ENCODE measurements at regions not wholly inside any gene's neighbourhood (a gene's known extent, or its start where the extent isn't known, plus 50 kb on each side); places are given as distances from the start of the nearest gene placed in this dataset.

- H3K4me3 ChIP-seq (ENCODE audit: low read length): no peak overlapping the region
- H3K4me1 ChIP-seq (ENCODE audit: insufficient read depth, low read length): no peaks in the 10 kb centered on the region
- no peaks in the 10 kb centered on the region for H3K27me3 ChIP-seq (ENCODE audit: insufficient read depth, low read length)
- H3K9me3 ChIP-seq (ENCODE audit: low read depth, low read length): no peaks in the 10 kb centered on the region
Measured at GRCh38 chrX:97985096-97985495, 1101.4 kb downstream of the RPA4 start.

DNA sequence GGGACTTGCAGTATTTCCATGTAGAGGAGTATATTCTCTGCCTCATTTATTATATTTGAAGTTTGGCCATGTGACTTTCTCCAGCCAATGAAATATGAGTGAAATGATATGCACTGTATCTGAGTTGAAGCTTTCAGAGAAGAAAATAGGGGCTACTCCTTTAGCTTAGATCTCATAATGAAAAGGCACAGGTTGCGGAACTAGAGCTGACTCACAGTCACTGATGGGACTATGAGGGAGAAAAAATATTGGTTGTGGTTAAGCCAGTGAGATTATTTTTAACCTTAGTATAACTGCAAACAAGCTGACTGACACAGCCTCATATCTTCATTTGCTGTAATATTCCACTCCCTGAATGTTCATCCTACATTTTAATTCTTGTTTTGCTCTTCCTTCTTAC is 1104.3 kb downstream of the RPA4 start:
- no peak overlapping the region for H3K4me3 ChIP-seq (ENCODE audit: low read length)

GRCh38 chrX:97995834-97996233 is 1112.1 kb downstream of the RPA4 start:
- no peaks in the 10 kb centered on the region for H3K4me1 ChIP-seq (ENCODE audit: insufficient read depth, low read length)
- H3K27me3 ChIP-seq (ENCODE audit: insufficient read depth, low read length): no peaks in the 10 kb centered on the region
- H3K4me3 ChIP-seq (ENCODE audit: low read length): no peak overlapping the region
- H3K9me3 ChIP-seq (ENCODE audit: low read depth, low read length): no peaks in the 10 kb centered on the region

More for the DNA sequence above, 1104.3 kb downstream of the RPA4 start:
- Histone ChIP-seq H3K4me1 (ENCODE audit: insufficient read depth, low read length) (no peaks in the 10 kb centered on the region), H3K27me3 (ENCODE audit: insufficient read depth, low read length) (no peaks in the 10 kb centered on the region), H3K9me3 (ENCODE audit: low read depth, low read length) (no peaks in the 10 kb centered on the region)

GRCh38 chrX:98028691-98029090 is 1145.0 kb downstream of the RPA4 start:
- no peaks in the 10 kb centered on the region for H3K9me3 ChIP-seq (ENCODE audit: low read depth, low read length)
- no peaks in the 10 kb centered on the region for H3K27me3 ChIP-seq (ENCODE audit: insufficient read depth, low read length)
- H3K4me1 ChIP-seq (ENCODE audit: insufficient read depth, low read length): no peaks in the 10 kb centered on the region
- H3K4me3 ChIP-seq (ENCODE audit: low read length): no peak overlapping the region

DNA sequence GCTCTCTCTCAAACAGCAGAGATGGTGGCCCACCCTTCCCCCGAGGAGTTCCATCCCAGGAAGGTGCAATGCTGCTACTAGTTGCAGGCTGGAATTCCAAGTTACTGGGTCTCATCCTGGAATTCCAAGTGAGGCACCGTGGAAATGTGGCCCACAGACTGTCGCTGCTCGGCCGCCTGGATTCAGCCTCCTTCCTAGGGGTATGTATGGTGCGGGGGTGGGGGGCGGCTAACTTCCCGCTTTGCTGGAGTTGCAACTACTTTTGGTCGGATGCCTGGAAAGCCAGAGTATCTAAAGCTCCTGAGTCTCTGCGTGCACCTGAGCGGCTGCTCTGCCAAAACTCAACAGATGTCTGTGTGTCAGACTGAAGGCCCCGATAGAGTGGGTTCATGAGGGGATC is 1146.2 kb downstream of the RPA4 start:
- no peaks in the 10 kb centered on the region for H3K9me3 ChIP-seq (ENCODE audit: low read depth, low read length)
- H3K27me3 ChIP-seq (ENCODE audit: insufficient read depth, low read length): no peaks in the 10 kb centered on the region
- H3K4me3 ChIP-seq (ENCODE audit: low read length): no peak overlapping the region
- no peaks in the 10 kb centered on the region for H3K4me1 ChIP-seq (ENCODE audit: insufficient read depth, low read length)

DNA sequence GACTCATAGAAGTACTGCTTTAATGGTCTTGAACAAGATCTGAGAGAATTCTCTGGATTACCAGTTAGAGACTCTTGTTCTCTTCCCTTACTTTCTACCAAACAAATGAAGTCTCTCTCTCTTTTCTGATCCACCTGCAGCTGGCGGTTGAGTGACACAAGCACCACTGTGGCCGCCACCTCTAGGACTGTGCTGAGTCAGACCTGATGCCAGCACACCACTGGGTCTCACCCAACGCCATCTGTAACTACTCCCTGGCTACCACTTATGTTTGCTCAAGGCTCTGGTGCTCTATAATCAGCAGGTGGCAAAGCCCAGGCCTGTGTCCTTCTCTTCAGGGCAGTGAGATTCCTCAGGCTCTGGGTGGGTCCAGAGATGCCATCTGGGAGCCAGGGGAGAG is 1173.5 kb downstream of the RPA4 start:
- Histone ChIP-seq H3K4me3 (ENCODE audit: low read length) (no peak overlapping the region), H3K9me3 (ENCODE audit: low read depth, low read length) (no peaks in the 10 kb centered on the region), H3K4me1 (ENCODE audit: insufficient read depth, low read length) (no peaks in the 10 kb centered on the region), H3K27me3 (ENCODE audit: insufficient read depth, low read length) (no peaks in the 10 kb centered on the region)

DNA sequence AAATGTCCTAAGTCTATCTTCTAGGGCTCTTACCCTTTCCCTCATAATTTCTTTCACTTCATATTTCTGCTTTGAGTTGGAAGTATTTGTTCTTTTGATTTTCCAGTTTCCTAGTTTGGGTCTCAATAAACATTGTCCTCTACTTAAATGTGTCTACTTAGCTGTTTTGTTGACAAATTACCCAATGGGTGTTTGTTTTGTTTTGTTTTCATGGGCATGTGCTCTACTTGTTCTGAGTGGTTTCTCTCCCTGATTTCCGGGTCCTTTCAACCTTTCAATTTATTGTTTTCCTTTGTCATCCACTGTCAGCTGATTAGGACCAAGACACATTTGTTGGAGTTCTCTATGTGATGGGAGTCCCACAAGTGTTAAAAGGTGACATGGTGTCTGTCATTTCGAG is 1181.4 kb downstream of the RPA4 start:
- no peaks in the 10 kb centered on the region for H3K4me1 ChIP-seq (ENCODE audit: insufficient read depth, low read length)

DNA sequence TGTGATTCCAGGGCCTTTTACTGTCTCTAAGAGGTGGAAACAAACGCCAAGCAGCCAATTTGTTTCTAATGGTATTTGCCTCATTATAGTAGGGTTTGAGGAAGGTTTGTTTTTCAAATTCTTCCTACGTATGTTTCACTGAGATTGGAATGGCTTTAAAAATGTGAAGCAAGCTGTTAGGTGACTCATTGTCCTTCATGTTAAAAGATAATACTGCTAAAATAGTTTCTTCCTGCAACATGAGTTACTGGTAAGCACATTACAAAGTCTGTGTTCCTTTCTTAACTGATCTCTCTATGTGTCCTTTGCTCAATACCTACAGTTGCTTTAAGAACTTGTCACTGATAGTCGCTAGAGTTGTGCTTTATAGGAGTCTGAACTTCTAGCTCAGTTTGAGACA is 1183.9 kb downstream of the RPA4 start:
- H3K4me1 ChIP-seq (ENCODE audit: insufficient read depth, low read length): no peaks in the 10 kb centered on the region
- no peaks in the 10 kb centered on the region for H3K27me3 ChIP-seq (ENCODE audit: insufficient read depth, low read length)
- no peak overlapping the region for H3K4me3 ChIP-seq (ENCODE audit: low read length)
- no peaks in the 10 kb centered on the region for H3K9me3 ChIP-seq (ENCODE audit: low read depth, low read length)

More for the DNA sequence above, 1181.4 kb downstream of the RPA4 start:
- Histone ChIP-seq H3K27me3 (ENCODE audit: insufficient read depth, low read length) (no peaks in the 10 kb centered on the region), H3K9me3 (ENCODE audit: low read depth, low read length) (no peaks in the 10 kb centered on the region), H3K4me3 (ENCODE audit: low read length) (no peak overlapping the region)

GRCh38 chrX:98068024-98068580 is 1184.4 kb downstream of the RPA4 start:
- no peaks in the 10 kb centered on the region for H3K4me1 ChIP-seq (ENCODE audit: insufficient read depth, low read length)

GRCh38 chrX:98071331-98071730 is 1187.6 kb downstream of the RPA4 start:
- H3K27me3 ChIP-seq (ENCODE audit: insufficient read depth, low read length): no peaks in the 10 kb centered on the region
- no peak overlapping the region for H3K4me3 ChIP-seq (ENCODE audit: low read length)
- H3K4me1 ChIP-seq (ENCODE audit: insufficient read depth, low read length): no peaks in the 10 kb centered on the region
- no peaks in the 10 kb centered on the region for H3K9me3 ChIP-seq (ENCODE audit: low read depth, low read length)

More at GRCh38 chrX:98068024-98068580, 1184.4 kb downstream of the RPA4 start:
- H3K27me3 ChIP-seq (ENCODE audit: insufficient read depth, low read length): no peaks in the 10 kb centered on the region
- H3K9me3 ChIP-seq (ENCODE audit: low read depth, low read length): no peaks in the 10 kb centered on the region
- H3K4me3 ChIP-seq (ENCODE audit: low read length): no peak overlapping the region

DNA sequence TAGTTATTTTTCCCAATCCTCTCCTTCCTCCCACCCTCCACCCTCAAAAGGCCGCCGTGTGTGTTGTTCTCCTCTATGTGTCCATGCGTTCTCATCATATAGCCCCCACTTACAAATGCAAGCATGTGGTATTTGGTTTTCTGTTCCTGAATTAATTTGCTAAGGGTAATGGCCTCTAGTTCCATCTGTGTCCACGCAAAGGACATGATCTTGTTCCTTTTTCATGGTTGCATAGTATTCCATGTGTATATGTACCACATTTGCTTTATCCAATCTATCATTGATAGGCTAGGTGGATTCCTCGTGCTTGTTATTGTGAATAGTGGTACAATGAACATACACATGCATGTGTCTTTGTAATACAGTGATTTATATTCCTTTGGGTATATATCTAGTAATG is 1193.7 kb downstream of the RPA4 start:
- no peaks in the 10 kb centered on the region for H3K4me1 ChIP-seq (ENCODE audit: insufficient read depth, low read length)
- H3K27me3 ChIP-seq (ENCODE audit: insufficient read depth, low read length): no peaks in the 10 kb centered on the region
- H3K4me3 ChIP-seq (ENCODE audit: low read length): no peak overlapping the region
- no peaks in the 10 kb centered on the region for H3K9me3 ChIP-seq (ENCODE audit: low read depth, low read length)

DNA sequence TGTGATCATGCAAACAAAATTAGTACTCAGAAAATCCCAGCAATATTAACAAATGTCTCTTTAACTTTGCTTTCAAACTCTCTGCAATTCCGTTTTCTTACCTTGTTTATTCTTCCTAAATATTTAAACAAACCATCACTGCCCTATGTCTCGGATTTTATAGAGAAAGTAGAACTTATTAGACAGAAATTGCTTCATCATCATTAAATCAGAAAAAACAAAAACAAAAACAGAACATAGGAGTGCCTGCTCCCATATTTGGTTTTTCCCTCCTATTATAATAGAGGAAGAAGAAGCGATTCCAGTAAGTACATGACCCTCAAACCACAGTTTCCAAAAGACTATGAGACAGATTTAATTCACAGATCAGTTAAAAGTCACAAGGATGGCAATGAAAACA is 1228.0 kb downstream of the RPA4 start:
- Histone ChIP-seq H3K9me3 (ENCODE audit: low read depth, low read length) (no peaks in the 10 kb centered on the region), H3K4me1 (ENCODE audit: insufficient read depth, low read length) (no peaks in the 10 kb centered on the region), H3K4me3 (ENCODE audit: low read length) (no peak overlapping the region), H3K27me3 (ENCODE audit: insufficient read depth, low read length) (no peaks in the 10 kb centered on the region)

GRCh38 chrX:98114021-98114420 is 1230.3 kb downstream of the RPA4 start:
- Histone ChIP-seq H3K27me3 (ENCODE audit: insufficient read depth, low read length) (no peaks in the 10 kb centered on the region), H3K4me1 (ENCODE audit: insufficient read depth, low read length) (no peaks in the 10 kb centered on the region), H3K9me3 (ENCODE audit: low read depth, low read length) (no peaks in the 10 kb centered on the region), H3K4me3 (ENCODE audit: low read length) (no peak overlapping the region)

- H3K4me3 ChIP-seq (ENCODE audit: low read length): no peak overlapping the region
- no peaks in the 10 kb centered on the region for H3K4me1 ChIP-seq (ENCODE audit: insufficient read depth, low read length)
- no peaks in the 10 kb centered on the region for H3K27me3 ChIP-seq (ENCODE audit: insufficient read depth, low read length)
- H3K9me3 ChIP-seq (ENCODE audit: low read depth, low read length): no peaks in the 10 kb centered on the region
Measured at GRCh38 chrX:98141466-98141865, 1257.8 kb downstream of the RPA4 start.

- Histone ChIP-seq H3K4me3 (ENCODE audit: low read length) (no peak overlapping the region), H3K9me3 (ENCODE audit: low read depth, low read length) (no peaks in the 10 kb centered on the region), H3K4me1 (ENCODE audit: insufficient read depth, low read length) (no peaks in the 10 kb centered on the region), H3K27me3 (ENCODE audit: insufficient read depth, low read length) (no peaks in the 10 kb centered on the region)
Measured at GRCh38 chrX:98191003-98191402, 1307.3 kb downstream of the RPA4 start.

GRCh38 chrX:98194036-98194435 is 1310.3 kb downstream of the RPA4 start:
- Histone ChIP-seq H3K9me3 (ENCODE audit: low read depth, low read length) (no peaks in the 10 kb centered on the region), H3K4me3 (ENCODE audit: low read length) (no peak overlapping the region), H3K27me3 (ENCODE audit: insufficient read depth, low read length) (no peaks in the 10 kb centered on the region), H3K4me1 (ENCODE audit: insufficient read depth, low read length) (no peaks in the 10 kb centered on the region)

All from mononuclear cell (primary cell).